Inflammatory macrophage treated with lipopolysaccharide for 1 hour (primary cell): ENCODE measurements at regions not wholly inside any gene's neighbourhood (a gene's known extent, or its start where the extent isn't known, plus 50 kb on each side); places are given as distances from the start of the nearest gene placed in this dataset.

Experiments
- DNase-seq, 2 donors: peaks; one replicate each; pipeline ENCODE4 v3.0.0-alpha.2; 2020 to 2022

- no peak for DNase-seq
Observed at GRCh38 chr5:132130918-132131715, 57.5 kb downstream of the CSF2 start.

- DNase-seq = no peak
Observed at GRCh38 chr5:132132138-132132537, 58.5 kb downstream of the CSF2 start.

- peak; percentile 8 to 23 for DNase-seq
Observed at GRCh38 chr5:132134384-132134783, 60.8 kb downstream of the CSF2 start.

DNA sequence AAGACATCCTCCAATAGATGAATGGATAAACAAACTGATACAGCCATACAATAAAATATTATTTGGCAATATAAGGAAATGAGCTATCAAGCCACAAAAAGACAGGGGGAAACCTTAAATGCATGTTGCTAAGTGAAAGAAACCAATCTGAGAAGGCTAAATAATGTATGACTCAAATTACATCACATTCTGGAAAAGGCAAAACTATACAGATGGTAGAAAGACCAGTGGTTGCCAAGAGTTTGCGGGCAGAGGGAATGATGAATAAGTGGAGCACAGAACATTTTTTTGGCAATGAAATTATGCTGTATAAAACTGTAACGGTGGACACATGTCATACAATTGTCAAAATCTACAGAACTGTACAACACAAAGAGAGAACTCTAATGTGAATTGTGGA is 63.3 kb downstream of the CSF2 start:
- DNase-seq = no peak

DNA sequence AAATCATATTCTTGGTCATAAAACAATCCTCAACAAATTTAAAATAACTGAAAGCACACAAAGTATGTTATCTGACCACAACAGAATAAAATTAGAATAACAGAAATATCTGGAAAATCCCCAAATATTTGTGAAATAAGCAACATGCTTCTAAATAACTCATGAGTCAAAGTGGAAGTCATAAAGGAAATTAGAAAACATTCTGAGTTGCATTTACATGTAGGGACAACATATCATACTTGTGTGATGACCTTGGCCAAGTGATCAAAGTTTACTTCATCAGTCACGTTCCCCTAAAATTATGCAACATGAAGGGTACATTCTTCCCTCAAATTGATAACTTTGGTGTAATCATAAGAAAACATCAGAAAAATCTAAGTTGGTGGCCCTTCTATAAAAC is 64.7 kb downstream of the CSF2 start:
- peak; percentile 40 to 52 for DNase-seq
